GM23338 (cell line): ENCODE measurements at regions not wholly inside any gene's neighbourhood (a gene's known extent, or its start where the extent isn't known, plus 50 kb on each side); places are given as distances from the start of the nearest gene placed in this dataset.
A peak's percentile ranks its signal among the peaks of the same experiment; 100 is the strongest.

Experiments used
- ATAC-seq: fragments of 200-7000 bp; cut with Tn5 transposase; 3 replicates; pipeline ENCODE4 v1.9.1; 2020
- DNase-seq: peaks from one replicate; pipeline ENCODE4 v3.0.0-alpha.2; 2015; ENCODE audit warnings: low spot score
- H2AFZ ChIP-seq: fragments of 200-600 bp; sonication (generic); 2 replicates; pipeline ENCODE4 v1.8.0; 2016; ENCODE audit warnings: antibody characterized with exemption, mild to moderate bottlenecking, moderate library complexity
- H3F3A ChIP-seq: fragments of 200-600 bp; sonication (generic); replicated peaks from 2 replicates; pipeline ENCODE4 v1.8.0; 2017; ENCODE audit warnings: antibody characterized with exemption, mixed run types, low read depth
- H3K27ac ChIP-seq: fragments of 200-600 bp; sonication (generic); 2 replicates; pipeline ENCODE4 v1.6.1; 2016; ENCODE audit warnings: low read depth
- H3K27me3 ChIP-seq: fragments of 200-600 bp; sonication (generic); 2 replicates; pipeline ENCODE4 v1.8.0; 2016; ENCODE audit warnings: mild to moderate bottlenecking, mixed run types, moderate library complexity; ENCODE audit not compliant: insufficient read depth
- H3K36me3 ChIP-seq: fragments of 200-600 bp; sonication (generic); 2 replicates; pipeline ENCODE4 v1.8.0; 2016; ENCODE audit warnings: mild to moderate bottlenecking; ENCODE audit not compliant: insufficient read depth
- H3K4me1 ChIP-seq: fragments of 200-600 bp; sonication (generic); 2 replicates; pipeline ENCODE4 v1.8.0; 2016; ENCODE audit warnings: mild to moderate bottlenecking, moderate library complexity; ENCODE audit not compliant: insufficient read depth
- H3K4me2 ChIP-seq: fragments of 200-600 bp; sonication (generic); 2 replicates; pipeline ENCODE4 v1.7.1; 2017; ENCODE audit warnings: mixed run types
- H3K4me3 ChIP-seq: fragments of 200-600 bp; sonication (generic); 2 replicates; pipeline ENCODE4 v1.6.1; 2016; ENCODE audit warnings: mixed run types
- H3K79me2 ChIP-seq: fragments of 200-600 bp; sonication (generic); replicated peaks from 2 replicates; pipeline ENCODE4 v1.8.0; 2017; ENCODE audit warnings: mild to moderate bottlenecking; ENCODE audit not compliant: insufficient read depth
- H3K9me2 ChIP-seq: fragments of 200-600 bp; sonication (generic); 2 replicates; pipeline ENCODE4 v1.8.0; 2017; ENCODE audit not compliant: insufficient read depth
- H4K20me1 ChIP-seq: fragments of 200-600 bp; sonication (generic); replicated peaks from 2 replicates; pipeline ENCODE4 v1.8.0; 2017; ENCODE audit warnings: mild to moderate bottlenecking; ENCODE audit not compliant: insufficient read depth
- H3K27ac Mint-ChIP-seq: 2 replicates; pipeline ENCODE4 v1.8.0; 2020; ENCODE audit warnings: inconsistent platforms, mild to moderate bottlenecking, moderate library complexity, mixed read lengths
- H3K27me3 Mint-ChIP-seq: 3 replicates; pipeline ENCODE4 v1.8.0; 2022; ENCODE audit warnings: low read depth, mild to moderate bottlenecking, moderate library complexity, mixed read lengths, inconsistent platforms; ENCODE audit not compliant: insufficient read depth, poor library complexity
- H3K36me3 Mint-ChIP-seq: 3 replicates; pipeline ENCODE4 v1.8.0; 2021; ENCODE audit warnings: low read depth, mild to moderate bottlenecking, inconsistent platforms, moderate library complexity, mixed read lengths
- H3K4me1 Mint-ChIP-seq: 3 replicates; pipeline ENCODE4 v1.8.0; 2020; ENCODE audit warnings: mild to moderate bottlenecking, inconsistent platforms, mixed read lengths
- H3K4me3 Mint-ChIP-seq: 3 replicates; pipeline ENCODE4 v1.8.0; 2021; ENCODE audit warnings: moderate library complexity, mild to moderate bottlenecking, inconsistent platforms, mixed read lengths
- H3K9me3 Mint-ChIP-seq: 3 replicates; pipeline ENCODE4 v1.8.0; 2020; ENCODE audit warnings: moderate library complexity, mild to moderate bottlenecking, inconsistent platforms, mixed read lengths
- CREB1 ChIP-seq: fragments of 250-450 bp; sonication (Bioruptor Pico); IDR thresholded peaks from 2 replicates; pipeline ENCODE4 v1.5.0; 2020; ENCODE audit warnings: low read depth, mild to moderate bottlenecking, moderate library complexity
- CTCF ChIP-seq, 2 experiments: fragments of 200-600 bp in 1 of 2; sonication (generic) in 1 of 2; conservative IDR thresholded peaks; 2 replicates each; pipeline versions ENCODE4 v1.5.1 to v1.6.1; 2016 to 2017; ENCODE audit warnings: antibody characterized with exemption in 2 of 2, low read depth in 2 of 2, mild to moderate bottlenecking in 2 of 2, moderate library complexity in 1 of 2
- EZH2 ChIP-seq: fragments of 200-600 bp; sonication (generic); IDR thresholded peaks from one replicate; pipeline ENCODE4 v1.8.0; 2017; ENCODE audit warnings: antibody characterized with exemption, mild to moderate bottlenecking, low read depth; ENCODE audit not compliant: unreplicated experiment
- EZH2phosphoT487 ChIP-seq: fragments of 200-600 bp; sonication (generic); IDR thresholded peaks from one replicate; pipeline ENCODE4 v1.8.1; 2018; ENCODE audit warnings: antibody characterized with exemption; ENCODE audit not compliant: unreplicated experiment
- JUNB ChIP-seq: IDR thresholded peaks from one replicate; pipeline ENCODE4 v1.6.1; 2016; ENCODE audit warnings: antibody characterized with exemption; ENCODE audit not compliant: unreplicated experiment
- NANOG ChIP-seq: IDR thresholded peaks from 2 replicates; pipeline ENCODE4 v1.6.1; 2016; ENCODE audit warnings: antibody characterized with exemption, borderline replicate concordance
- POLR2AphosphoS5 ChIP-seq: IDR thresholded peaks from 2 replicates; pipeline ENCODE4 v1.6.1; 2016; ENCODE audit warnings: antibody characterized with exemption, low read depth
- STAT1 ChIP-seq: IDR thresholded peaks from one replicate; pipeline ENCODE4 v1.6.1; 2016; ENCODE audit warnings: antibody characterized with exemption; ENCODE audit not compliant: unreplicated experiment
- ZNF114 ChIP-seq: fragments of 250-450 bp; sonication (Bioruptor Pico); IDR thresholded peaks from 2 replicates; pipeline ENCODE4 v1.5.0; 2020; ENCODE audit warnings: mild to moderate bottlenecking, moderate library complexity
- ZNF331 ChIP-seq: fragments of 250-450 bp; sonication (Bioruptor Pico); IDR thresholded peaks from 2 replicates; pipeline ENCODE4 v1.5.0; 2020; ENCODE audit warnings: low read depth, mild to moderate bottlenecking, moderate library complexity
- TF ChIP-seq, protein P1 (sequence below): fragments of 250-450 bp; sonication (Bioruptor Pico); IDR thresholded peaks from 2 replicates; pipeline ENCODE4 v1.5.0; 2020; ENCODE audit warnings: mild to moderate bottlenecking, moderate library complexity
- TF ChIP-seq, protein P2 (sequence below): IDR thresholded peaks from one replicate; pipeline ENCODE4 v1.6.1; 2018; ENCODE audit warnings: antibody characterized with exemption; ENCODE audit not compliant: unreplicated experiment
- TF ChIP-seq, protein P3 (sequence below): IDR thresholded peaks from 2 replicates; pipeline ENCODE4 v1.6.1; 2016; ENCODE audit warnings: antibody characterized with exemption

- no peak for TF ChIP-seq JUNB
- TF ChIP-seq EZH2phosphoT487: no peak
- no peak for TF ChIP-seq POLR2AphosphoS5
- TF ChIP-seq CREB1 (CRISPR knock-in tag): no peak
- TF ChIP-seq ZNF331 (CRISPR knock-in tag): no peak
- no peak; the same call in 1 of the 2 replicates for TF ChIP-seq NANOG
- no peak for TF ChIP-seq CTCF (conservative IDR thresholded peaks at IDR 0.05; ENCODE audit: low read depth in 2 of 2)
- TF ChIP-seq ZNF114 (CRISPR knock-in tag): no peak
- TF ChIP-seq, protein P1, sequence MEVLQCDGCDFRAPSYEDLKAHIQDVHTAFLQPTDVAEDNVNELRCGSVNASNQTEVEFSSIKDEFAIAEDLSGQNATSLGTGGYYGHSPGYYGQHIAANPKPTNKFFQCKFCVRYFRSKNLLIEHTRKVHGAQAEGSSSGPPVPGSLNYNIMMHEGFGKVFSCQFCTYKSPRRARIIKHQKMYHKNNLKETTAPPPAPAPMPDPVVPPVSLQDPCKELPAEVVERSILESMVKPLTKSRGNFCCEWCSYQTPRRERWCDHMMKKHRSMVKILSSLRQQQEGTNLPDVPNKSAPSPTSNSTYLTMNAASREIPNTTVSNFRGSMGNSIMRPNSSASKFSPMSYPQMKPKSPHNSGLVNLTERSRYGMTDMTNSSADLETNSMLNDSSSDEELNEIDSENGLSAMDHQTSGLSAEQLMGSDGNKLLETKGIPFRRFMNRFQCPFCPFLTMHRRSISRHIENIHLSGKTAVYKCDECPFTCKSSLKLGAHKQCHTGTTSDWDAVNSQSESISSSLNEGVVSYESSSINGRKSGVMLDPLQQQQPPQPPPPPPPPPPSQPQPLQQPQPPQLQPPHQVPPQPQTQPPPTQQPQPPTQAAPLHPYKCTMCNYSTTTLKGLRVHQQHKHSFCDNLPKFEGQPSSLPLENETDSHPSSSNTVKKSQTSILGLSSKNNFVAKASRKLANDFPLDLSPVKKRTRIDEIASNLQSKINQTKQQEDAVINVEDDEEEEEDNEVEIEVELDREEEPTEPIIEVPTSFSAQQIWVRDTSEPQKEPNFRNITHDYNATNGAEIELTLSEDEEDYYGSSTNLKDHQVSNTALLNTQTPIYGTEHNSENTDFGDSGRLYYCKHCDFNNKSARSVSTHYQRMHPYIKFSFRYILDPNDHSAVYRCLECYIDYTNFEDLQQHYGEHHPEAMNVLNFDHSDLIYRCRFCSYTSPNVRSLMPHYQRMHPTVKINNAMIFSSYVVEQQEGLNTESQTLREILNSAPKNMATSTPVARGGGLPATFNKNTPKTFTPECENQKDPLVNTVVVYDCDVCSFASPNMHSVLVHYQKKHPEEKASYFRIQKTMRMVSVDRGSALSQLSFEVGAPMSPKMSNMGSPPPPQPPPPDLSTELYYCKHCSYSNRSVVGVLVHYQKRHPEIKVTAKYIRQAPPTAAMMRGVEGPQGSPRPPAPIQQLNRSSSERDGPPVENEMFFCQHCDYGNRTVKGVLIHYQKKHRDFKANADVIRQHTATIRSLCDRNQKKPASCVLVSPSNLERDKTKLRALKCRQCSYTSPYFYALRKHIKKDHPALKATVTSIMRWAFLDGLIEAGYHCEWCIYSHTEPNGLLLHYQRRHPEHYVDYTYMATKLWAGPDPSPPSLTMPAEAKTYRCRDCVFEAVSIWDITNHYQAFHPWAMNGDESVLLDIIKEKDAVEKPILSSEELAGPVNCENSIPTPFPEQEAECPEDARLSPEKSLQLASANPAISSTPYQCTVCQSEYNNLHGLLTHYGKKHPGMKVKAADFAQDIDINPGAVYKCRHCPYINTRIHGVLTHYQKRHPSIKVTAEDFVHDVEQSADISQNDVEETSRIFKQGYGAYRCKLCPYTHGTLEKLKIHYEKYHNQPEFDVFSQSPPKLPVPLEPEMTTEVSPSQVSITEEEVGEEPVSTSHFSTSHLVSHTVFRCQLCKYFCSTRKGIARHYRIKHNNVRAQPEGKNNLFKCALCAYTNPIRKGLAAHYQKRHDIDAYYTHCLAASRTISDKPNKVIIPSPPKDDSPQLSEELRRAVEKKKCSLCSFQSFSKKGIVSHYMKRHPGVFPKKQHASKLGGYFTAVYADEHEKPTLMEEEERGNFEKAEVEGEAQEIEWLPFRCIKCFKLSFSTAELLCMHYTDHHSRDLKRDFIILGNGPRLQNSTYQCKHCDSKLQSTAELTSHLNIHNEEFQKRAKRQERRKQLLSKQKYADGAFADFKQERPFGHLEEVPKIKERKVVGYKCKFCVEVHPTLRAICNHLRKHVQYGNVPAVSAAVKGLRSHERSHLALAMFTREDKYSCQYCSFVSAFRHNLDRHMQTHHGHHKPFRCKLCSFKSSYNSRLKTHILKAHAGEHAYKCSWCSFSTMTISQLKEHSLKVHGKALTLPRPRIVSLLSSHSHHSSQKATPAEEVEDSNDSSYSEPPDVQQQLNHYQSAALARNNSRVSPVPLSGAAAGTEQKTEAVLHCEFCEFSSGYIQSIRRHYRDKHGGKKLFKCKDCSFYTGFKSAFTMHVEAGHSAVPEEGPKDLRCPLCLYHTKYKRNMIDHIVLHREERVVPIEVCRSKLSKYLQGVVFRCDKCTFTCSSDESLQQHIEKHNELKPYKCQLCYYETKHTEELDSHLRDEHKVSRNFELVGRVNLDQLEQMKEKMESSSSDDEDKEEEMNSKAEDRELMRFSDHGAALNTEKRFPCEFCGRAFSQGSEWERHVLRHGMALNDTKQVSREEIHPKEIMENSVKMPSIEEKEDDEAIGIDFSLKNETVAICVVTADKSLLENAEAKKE (CRISPR knock-in tag): no peak
- TF ChIP-seq EZH2: no peak
- TF ChIP-seq, protein P2, sequence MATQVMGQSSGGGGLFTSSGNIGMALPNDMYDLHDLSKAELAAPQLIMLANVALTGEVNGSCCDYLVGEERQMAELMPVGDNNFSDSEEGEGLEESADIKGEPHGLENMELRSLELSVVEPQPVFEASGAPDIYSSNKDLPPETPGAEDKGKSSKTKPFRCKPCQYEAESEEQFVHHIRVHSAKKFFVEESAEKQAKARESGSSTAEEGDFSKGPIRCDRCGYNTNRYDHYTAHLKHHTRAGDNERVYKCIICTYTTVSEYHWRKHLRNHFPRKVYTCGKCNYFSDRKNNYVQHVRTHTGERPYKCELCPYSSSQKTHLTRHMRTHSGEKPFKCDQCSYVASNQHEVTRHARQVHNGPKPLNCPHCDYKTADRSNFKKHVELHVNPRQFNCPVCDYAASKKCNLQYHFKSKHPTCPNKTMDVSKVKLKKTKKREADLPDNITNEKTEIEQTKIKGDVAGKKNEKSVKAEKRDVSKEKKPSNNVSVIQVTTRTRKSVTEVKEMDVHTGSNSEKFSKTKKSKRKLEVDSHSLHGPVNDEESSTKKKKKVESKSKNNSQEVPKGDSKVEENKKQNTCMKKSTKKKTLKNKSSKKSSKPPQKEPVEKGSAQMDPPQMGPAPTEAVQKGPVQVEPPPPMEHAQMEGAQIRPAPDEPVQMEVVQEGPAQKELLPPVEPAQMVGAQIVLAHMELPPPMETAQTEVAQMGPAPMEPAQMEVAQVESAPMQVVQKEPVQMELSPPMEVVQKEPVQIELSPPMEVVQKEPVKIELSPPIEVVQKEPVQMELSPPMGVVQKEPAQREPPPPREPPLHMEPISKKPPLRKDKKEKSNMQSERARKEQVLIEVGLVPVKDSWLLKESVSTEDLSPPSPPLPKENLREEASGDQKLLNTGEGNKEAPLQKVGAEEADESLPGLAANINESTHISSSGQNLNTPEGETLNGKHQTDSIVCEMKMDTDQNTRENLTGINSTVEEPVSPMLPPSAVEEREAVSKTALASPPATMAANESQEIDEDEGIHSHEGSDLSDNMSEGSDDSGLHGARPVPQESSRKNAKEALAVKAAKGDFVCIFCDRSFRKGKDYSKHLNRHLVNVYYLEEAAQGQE: no peak
- TF ChIP-seq, protein P3, sequence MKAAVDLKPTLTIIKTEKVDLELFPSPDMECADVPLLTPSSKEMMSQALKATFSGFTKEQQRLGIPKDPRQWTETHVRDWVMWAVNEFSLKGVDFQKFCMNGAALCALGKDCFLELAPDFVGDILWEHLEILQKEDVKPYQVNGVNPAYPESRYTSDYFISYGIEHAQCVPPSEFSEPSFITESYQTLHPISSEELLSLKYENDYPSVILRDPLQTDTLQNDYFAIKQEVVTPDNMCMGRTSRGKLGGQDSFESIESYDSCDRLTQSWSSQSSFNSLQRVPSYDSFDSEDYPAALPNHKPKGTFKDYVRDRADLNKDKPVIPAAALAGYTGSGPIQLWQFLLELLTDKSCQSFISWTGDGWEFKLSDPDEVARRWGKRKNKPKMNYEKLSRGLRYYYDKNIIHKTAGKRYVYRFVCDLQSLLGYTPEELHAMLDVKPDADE: no peak
- no peak for TF ChIP-seq STAT1
- Histone ChIP-seq H3F3A (no peaks in the 10 kb centered on the region), H2AFZ (no peak overlapping the region), H3K9me2 (no peaks in the 10 kb centered on the region), H3K4me3 (peak overlapping the region; percentile 40), H3K4me1 (peaks cover 75% of the 10 kb centered on the region), H3K4me2 (peak overlapping the region; percentile 72), H3K79me2 (no peaks in the 10 kb centered on the region), H4K20me1 (no peaks in the 10 kb centered on the region), H3K36me3 (no peaks in the 10 kb centered on the region), H3K27ac (0 out of 2 replicates have a peak overlapping the region, but pooled peaks have one; percentile 30), H3K27me3 (no peaks in the 10 kb centered on the region)
- DNase-seq (peak; percentile 35), ATAC-seq (peak; percentile 54)
- Mint-ChIP-seq H3K27ac (peak overlapping the region; percentile 16; the same call in 1 of the 2 replicates), H3K27me3 (no peaks in the 10 kb centered on the region), H3K4me1 (peaks cover 72% of the 10 kb centered on the region), H3K36me3 (no peaks in the 10 kb centered on the region), H3K4me3 (peak overlapping the region; percentile 53), H3K9me3 (no peaks in the 10 kb centered on the region)
Observed at GRCh38 chr2:66691031-66691965, 256.4 kb downstream of the MEIS1 start.
